HEK293T (cell line): ENCODE measurements at regions not wholly inside any gene's neighbourhood (a gene's known extent, or its start where the extent isn't known, plus 50 kb on each side); places are given as distances from the start of the nearest gene placed in this dataset.

ENCODE experiments used
- ARNT ChIP-seq: fragments of 450-650 bp; IDR thresholded peaks from 2 replicates; pipeline ENCODE4 v1.6.1; 2017; ENCODE audit warnings: mild to moderate bottlenecking
- BHLHE40 ChIP-seq: fragments of 450-650 bp; IDR thresholded peaks from 2 replicates; pipeline ENCODE4 v1.6.1; 2016; ENCODE audit warnings: mild to moderate bottlenecking, moderate library complexity, borderline replicate concordance
- ELF4 ChIP-seq: fragments of 450-650 bp; IDR thresholded peaks from 2 replicates; pipeline ENCODE4 v1.6.1; 2017; ENCODE audit warnings: antibody characterized with exemption
- FOXA1 ChIP-seq: fragments of 450-650 bp; IDR thresholded peaks from 2 replicates; pipeline ENCODE4 v1.6.1; 2016; ENCODE audit warnings: mild to moderate bottlenecking
- FOXK2 ChIP-seq: fragments of 450-650 bp; IDR thresholded peaks from 2 replicates; pipeline ENCODE4 v1.6.1; 2016; ENCODE audit warnings: mild to moderate bottlenecking
- SP1 ChIP-seq: fragments of 450-650 bp; IDR thresholded peaks from 2 replicates; pipeline ENCODE4 v1.6.1; 2017
- SUZ12 ChIP-seq: fragments of 450-650 bp; IDR thresholded peaks from 2 replicates; pipeline ENCODE4 v1.6.1; 2016; ENCODE audit warnings: mild to moderate bottlenecking

DNA sequence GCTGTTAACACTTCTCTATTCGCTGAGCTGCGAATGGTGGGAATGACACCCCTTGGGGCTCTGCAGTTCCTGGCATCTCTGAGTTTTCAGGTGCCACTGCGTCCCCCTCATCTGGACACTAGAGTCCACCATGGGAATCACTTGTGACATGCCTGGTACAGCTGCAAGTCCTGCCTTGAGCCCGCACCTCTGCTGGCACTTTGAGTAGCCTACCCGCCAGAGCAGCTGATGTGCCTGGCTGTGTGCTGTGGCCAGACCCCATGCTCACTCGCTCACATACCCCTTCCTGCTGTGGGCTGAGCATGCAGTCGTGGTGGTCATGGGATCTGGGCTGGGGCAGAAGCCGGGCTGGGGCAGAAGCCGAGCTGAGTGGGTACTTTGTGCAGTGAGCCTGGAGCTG lies 117.6 kb downstream of the RND3 start:
- TF ChIP-seq FOXA1 (no peak), ARNT (no peak), SUZ12 (no peak), BHLHE40 (no peak), FOXK2 (no peak), SP1 (no peak), ELF4 (no peak)
